ENCODE measurements at regions not wholly inside any gene's neighbourhood (a gene's known extent, or its start where the extent isn't known, plus 50 kb on each side); places are given as distances from the start of the nearest gene placed in this dataset.

DNA sequence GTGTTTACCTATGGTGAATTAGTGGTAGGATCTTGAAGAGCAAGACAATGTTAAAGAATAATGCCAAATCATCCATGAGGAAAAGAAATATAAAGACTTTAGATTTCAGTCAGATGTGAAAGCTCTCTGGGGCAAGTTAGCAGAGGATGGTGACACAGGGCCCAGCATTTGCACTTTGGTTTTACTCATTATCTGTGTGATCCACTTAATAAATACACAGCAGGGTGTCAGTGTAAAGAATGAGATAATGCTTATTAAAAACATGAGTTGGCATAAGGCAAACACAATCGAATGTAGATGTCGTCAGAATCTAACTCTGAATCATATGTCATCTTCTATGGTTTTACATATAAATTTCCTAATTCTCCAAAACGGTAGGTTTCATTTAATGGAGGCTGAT is 130.4 kb upstream of the PREP start:
- no peak overlapping the region for H2AK5ac ChIP-seq (ENCODE audit: low read length, severe bottlenecking)
- H3K79me1 ChIP-seq (replicated peaks; ENCODE audit: low read length, poor library complexity, severe bottlenecking) = no peaks in the 10 kb centered on the region
- no peak overlapping the region for H3K14ac ChIP-seq (ENCODE audit: low read length in 2 of 2)
- H2BK12ac ChIP-seq (ENCODE audit: low read length in 2 of 2) = no peak overlapping the region
- H3K27me3 ChIP-seq (ENCODE audit: control insufficient read depth in 1 of 2, insufficient read depth in 1 of 2, low read length in 2 of 2) = no peaks in the 10 kb centered on the region
- H2BK5ac ChIP-seq (ENCODE audit: low read depth, low read length, poor library complexity, severe bottlenecking) = no peak overlapping the region
- no peaks in the 10 kb centered on the region for H3K4me1 ChIP-seq (ENCODE audit: control insufficient read depth, insufficient read depth, low read depth, low read length)
- no peak overlapping the region for H2BK15ac ChIP-seq (ENCODE audit: low read depth, poor library complexity, severe bottlenecking)
- H2BK120ac ChIP-seq (ENCODE audit: low read depth, low read length) = no peak overlapping the region
- H3K9ac ChIP-seq (ENCODE audit: low read length) = no peak overlapping the region
- no peaks in the 10 kb centered on the region for H3K36me3 ChIP-seq (ENCODE audit: control insufficient read depth in 1 of 2, insufficient read depth in 2 of 2, low read depth in 1 of 2, low read length in 2 of 2)
- no peak overlapping the region for H3K4me3 ChIP-seq (ENCODE audit: insufficient read depth in 1 of 2, low read depth in 1 of 2, low read length in 2 of 2)
- no peak overlapping the region for H3K23ac ChIP-seq (ENCODE audit: low read length in 2 of 2)
- H4K8ac ChIP-seq (ENCODE audit: low read length) = no peak overlapping the region
- WGBS = 100% methylated on average over 2 of the region's 3 CpGs
- no peak overlapping the region for H3K4ac ChIP-seq (ENCODE audit: low read depth in 1 of 2, low read length in 2 of 2)
- no peak overlapping the region for H3K27ac ChIP-seq (ENCODE audit: low read length, poor library complexity, severe bottlenecking)
- DNase-seq = no peak
- H3K4me2 ChIP-seq (ENCODE audit: low read length, poor library complexity, severe bottlenecking) = no peak overlapping the region
- H4K91ac ChIP-seq (ENCODE audit: low read length) = no peak overlapping the region
- no peak overlapping the region for H2AFZ ChIP-seq (ENCODE audit: low read depth, low read length)
- no peaks in the 10 kb centered on the region for H3K9me3 ChIP-seq (ENCODE audit: control insufficient read depth, low read length)
- no peak overlapping the region for H3K18ac ChIP-seq (ENCODE audit: low read depth in 1 of 2, low read length in 2 of 2)

GRCh38 chr6:105526225-105526872 is 123.5 kb upstream of the PREP start:
- Histone ChIP-seq H3K27me3 (ENCODE audit: control insufficient read depth in 1 of 2, insufficient read depth in 1 of 2, low read length in 2 of 2) (no peaks in the 10 kb centered on the region), H2BK120ac (ENCODE audit: low read depth, low read length) (no peak overlapping the region), H4K91ac (ENCODE audit: low read length) (no peak overlapping the region), H3K23ac (ENCODE audit: low read length in 2 of 2) (no peak overlapping the region), H3K4me1 (ENCODE audit: control insufficient read depth, insufficient read depth, low read depth, low read length) (no peaks in the 10 kb centered on the region), H3K14ac (ENCODE audit: low read length in 2 of 2) (no peak overlapping the region), H2AFZ (ENCODE audit: low read depth, low read length) (no peak overlapping the region), H2BK15ac (ENCODE audit: low read depth, poor library complexity, severe bottlenecking) (no peak overlapping the region), H3K27ac (ENCODE audit: low read length, poor library complexity, severe bottlenecking) (no peak overlapping the region), H3K4me2 (ENCODE audit: low read length, poor library complexity, severe bottlenecking) (no peak overlapping the region), H3K36me3 (ENCODE audit: control insufficient read depth in 1 of 2, insufficient read depth in 2 of 2, low read depth in 1 of 2, low read length in 2 of 2) (no peaks in the 10 kb centered on the region), H2BK12ac (ENCODE audit: low read length in 2 of 2) (no peak overlapping the region), H2BK5ac (ENCODE audit: low read depth, low read length, poor library complexity, severe bottlenecking) (no peak overlapping the region), H4K8ac (ENCODE audit: low read length) (no peak overlapping the region), H3K4ac (ENCODE audit: low read depth in 1 of 2, low read length in 2 of 2) (no peak overlapping the region), H3K79me1 (replicated peaks; ENCODE audit: low read length, poor library complexity, severe bottlenecking) (no peaks in the 10 kb centered on the region), H3K18ac (ENCODE audit: low read depth in 1 of 2, low read length in 2 of 2) (no peak overlapping the region), H3K9ac (ENCODE audit: low read length) (no peak overlapping the region), H2AK5ac (ENCODE audit: low read length, severe bottlenecking) (no peak overlapping the region), H3K9me3 (ENCODE audit: control insufficient read depth, low read length) (no peaks in the 10 kb centered on the region), H3K4me3 (ENCODE audit: insufficient read depth in 1 of 2, low read depth in 1 of 2, low read length in 2 of 2) (no peak overlapping the region)
- no peak for DNase-seq
- 100% methylated on average over 1 of the region's 2 CpGs for WGBS

DNA sequence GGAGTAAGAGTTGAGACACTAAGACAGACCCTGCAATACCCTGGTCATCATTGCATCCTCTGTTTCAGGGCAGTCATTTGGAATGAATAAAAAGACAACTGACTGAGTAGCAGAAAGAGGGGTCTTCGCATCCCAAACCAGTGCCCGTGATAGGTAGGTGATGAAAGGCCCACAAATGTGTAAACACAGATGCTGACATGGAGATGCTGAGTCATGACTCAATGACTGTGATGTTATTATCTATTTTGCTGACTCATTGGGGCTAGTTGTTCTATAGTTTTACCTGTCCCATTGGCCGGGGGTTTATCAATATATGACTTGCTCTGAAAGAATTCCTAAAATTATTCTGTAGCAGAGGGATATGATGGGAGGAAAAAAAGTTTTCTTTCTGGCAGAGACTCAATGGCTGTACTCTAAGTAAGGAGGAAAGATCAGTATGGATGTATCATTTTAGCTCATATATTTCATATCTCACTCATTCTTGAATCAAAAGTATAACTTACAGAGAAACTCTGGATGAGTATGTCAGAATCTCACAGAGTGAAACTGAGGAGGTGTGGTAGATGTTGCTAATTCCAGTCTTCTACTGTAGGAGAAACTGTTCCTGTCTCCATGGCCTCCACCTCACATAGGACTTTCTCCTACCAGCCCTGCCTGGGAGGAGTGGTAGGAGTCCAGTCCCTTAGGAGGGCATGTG is 119.9 kb upstream of the PREP start:
- no peak overlapping the region for H3K9ac ChIP-seq (ENCODE audit: low read length)
- peak overlapping the region in 1 of 2 experiments; percentile 43 for H3K18ac ChIP-seq (ENCODE audit: low read depth in 1 of 2, low read length in 2 of 2)
- H2BK120ac ChIP-seq (ENCODE audit: low read depth, low read length) = no peak overlapping the region
- H3K4ac ChIP-seq (ENCODE audit: low read depth in 1 of 2, low read length in 2 of 2) = peak overlapping the region in 1 of 2 experiments; percentile 49
- H4K91ac ChIP-seq (ENCODE audit: low read length) = no peak overlapping the region
- H2BK12ac ChIP-seq (ENCODE audit: low read length in 2 of 2) = peak overlapping the region; percentile 18 to 54
- H3K23ac ChIP-seq (ENCODE audit: low read length in 2 of 2) = no peak overlapping the region
- no peaks in the 10 kb centered on the region for H3K4me1 ChIP-seq (ENCODE audit: control insufficient read depth, insufficient read depth, low read depth, low read length)
- no peaks in the 10 kb centered on the region for H3K79me1 ChIP-seq (replicated peaks; ENCODE audit: low read length, poor library complexity, severe bottlenecking)
- no peak overlapping the region for H2AK5ac ChIP-seq (ENCODE audit: low read length, severe bottlenecking)
- H3K4me2 ChIP-seq (ENCODE audit: low read length, poor library complexity, severe bottlenecking) = no peak overlapping the region
- no peak overlapping the region for H3K4me3 ChIP-seq (ENCODE audit: insufficient read depth in 1 of 2, low read depth in 1 of 2, low read length in 2 of 2)
- WGBS = 73% methylated on average over 3 of the region's 3 CpGs
- H3K27me3 ChIP-seq (ENCODE audit: control insufficient read depth in 1 of 2, insufficient read depth in 1 of 2, low read length in 2 of 2) = no peaks in the 10 kb centered on the region
- H3K27ac ChIP-seq (ENCODE audit: low read length, poor library complexity, severe bottlenecking) = no peak overlapping the region
- H3K14ac ChIP-seq (ENCODE audit: low read length in 2 of 2) = peak overlapping the region in 1 of 2 experiments; percentile 65
- no peaks in the 10 kb centered on the region for H3K36me3 ChIP-seq (ENCODE audit: control insufficient read depth in 1 of 2, insufficient read depth in 2 of 2, low read depth in 1 of 2, low read length in 2 of 2)
- peak overlapping the region; percentile 27 for H2AFZ ChIP-seq (ENCODE audit: low read depth, low read length)
- no peak overlapping the region for H2BK15ac ChIP-seq (ENCODE audit: low read depth, poor library complexity, severe bottlenecking)
- no peak overlapping the region for H4K8ac ChIP-seq (ENCODE audit: low read length)
- DNase-seq = peak; percentile 35
- no peak overlapping the region for H2BK5ac ChIP-seq (ENCODE audit: low read depth, low read length, poor library complexity, severe bottlenecking)
- H3K9me3 ChIP-seq (ENCODE audit: control insufficient read depth, low read length) = no peaks in the 10 kb centered on the region

GRCh38 chr6:105519954-105520353 is 117.1 kb upstream of the PREP start:
- Histone ChIP-seq H3K4me2 (ENCODE audit: low read length, poor library complexity, severe bottlenecking) (no peak overlapping the region), H3K4me1 (ENCODE audit: control insufficient read depth, insufficient read depth, low read depth, low read length) (no peaks in the 10 kb centered on the region), H3K4me3 (ENCODE audit: insufficient read depth in 1 of 2, low read depth in 1 of 2, low read length in 2 of 2) (no peak overlapping the region), H2AK5ac (ENCODE audit: low read length, severe bottlenecking) (no peak overlapping the region), H3K36me3 (ENCODE audit: control insufficient read depth in 1 of 2, insufficient read depth in 2 of 2, low read depth in 1 of 2, low read length in 2 of 2) (no peaks in the 10 kb centered on the region), H2BK5ac (ENCODE audit: low read depth, low read length, poor library complexity, severe bottlenecking) (no peak overlapping the region), H3K23ac (ENCODE audit: low read length in 2 of 2) (no peak overlapping the region), H2BK12ac (ENCODE audit: low read length in 2 of 2) (no peak overlapping the region), H3K27ac (ENCODE audit: low read length, poor library complexity, severe bottlenecking) (no peak overlapping the region), H2BK15ac (ENCODE audit: low read depth, poor library complexity, severe bottlenecking) (no peak overlapping the region), H4K8ac (ENCODE audit: low read length) (no peak overlapping the region), H3K18ac (ENCODE audit: low read depth in 1 of 2, low read length in 2 of 2) (no peak overlapping the region), H2BK120ac (ENCODE audit: low read depth, low read length) (no peak overlapping the region), H3K9ac (ENCODE audit: low read length) (no peak overlapping the region), H2AFZ (ENCODE audit: low read depth, low read length) (no peak overlapping the region), H3K79me1 (replicated peaks; ENCODE audit: low read length, poor library complexity, severe bottlenecking) (no peaks in the 10 kb centered on the region), H4K91ac (ENCODE audit: low read length) (no peak overlapping the region), H3K27me3 (ENCODE audit: control insufficient read depth in 1 of 2, insufficient read depth in 1 of 2, low read length in 2 of 2) (no peaks in the 10 kb centered on the region), H3K14ac (ENCODE audit: low read length in 2 of 2) (no peak overlapping the region), H3K4ac (ENCODE audit: low read depth in 1 of 2, low read length in 2 of 2) (no peak overlapping the region), H3K9me3 (ENCODE audit: control insufficient read depth, low read length) (no peaks in the 10 kb centered on the region)
- 100% methylated on average over 1 of the region's 3 CpGs for WGBS
- no peak for DNase-seq

Data from mesenchymal stem cell (in vitro differentiated cells and primary cell).